GM20000 (cell line): ENCODE measurements at regions not wholly inside any gene's neighbourhood (a gene's known extent, or its start where the extent isn't known, plus 50 kb on each side); places are given as distances from the start of the nearest gene placed in this dataset.
"Not testable (repeated sequence)": the region's sequence is repeated elsewhere in the genome, so short reads cannot be mapped to it uniquely, and the experiment has no call there.

Experiments
- DNase-seq: peaks from one replicate; pipeline ENCODE4 v3.0.0; 2012; ENCODE audit warnings: low spot score
- CTCF ChIP-seq: IDR thresholded peaks from 2 replicates; pipeline ENCODE4 v1.5.1; 2012; ENCODE audit warnings: mild to moderate bottlenecking, control low read depth; ENCODE audit errors: extremely low read depth, missing control alignments

DNA sequence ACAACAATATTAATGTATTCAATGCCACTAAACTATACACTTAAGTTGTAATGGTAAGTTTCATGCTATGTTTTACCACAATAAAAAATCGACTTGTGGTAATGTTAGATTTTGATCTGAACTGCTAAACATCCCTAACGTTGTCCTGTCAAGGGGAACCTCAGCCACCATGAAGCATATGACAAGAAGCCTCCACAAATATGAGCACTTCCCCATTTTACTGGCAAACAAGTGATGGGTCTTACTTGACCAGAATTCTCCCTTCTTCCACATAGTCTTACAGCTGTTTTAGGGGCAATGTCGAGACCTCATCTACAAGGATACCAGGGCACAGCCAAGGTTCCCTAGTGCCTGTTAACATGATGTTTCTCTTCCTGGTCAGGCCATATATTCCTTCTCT, 124.2 kb upstream of the ABI3BP start:
- no peak for TF ChIP-seq CTCF
- DNase-seq = no peak

DNA sequence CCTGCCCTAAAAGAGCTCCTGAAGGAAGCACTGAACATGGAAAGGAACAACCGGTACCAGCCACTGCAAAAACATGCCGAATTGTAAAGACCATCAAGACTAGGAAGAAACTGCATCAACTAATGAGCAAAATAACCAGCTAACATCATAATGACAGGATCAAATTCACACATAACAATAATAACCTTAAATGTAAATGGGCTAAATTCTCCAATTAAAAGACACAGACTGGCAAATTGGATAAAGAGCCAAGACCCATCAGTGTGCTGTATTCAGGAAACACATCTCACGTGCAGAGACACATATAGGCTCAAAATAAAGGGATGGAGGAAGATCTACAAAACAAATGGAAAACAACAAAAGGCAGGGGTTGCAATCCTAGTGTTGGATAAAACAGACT, 117.1 kb upstream of the ABI3BP start:
- DNase-seq = not testable (repeated sequence)

- TF ChIP-seq CTCF = no peak
- no peak for DNase-seq
Observed at GRCh38 chr3:101104321-101104720, 111.1 kb upstream of the ABI3BP start.

GRCh38 chr3:101102678-101103296, 109.6 kb upstream of the ABI3BP start:
- DNase-seq = no peak
- no peak for TF ChIP-seq CTCF

DNA sequence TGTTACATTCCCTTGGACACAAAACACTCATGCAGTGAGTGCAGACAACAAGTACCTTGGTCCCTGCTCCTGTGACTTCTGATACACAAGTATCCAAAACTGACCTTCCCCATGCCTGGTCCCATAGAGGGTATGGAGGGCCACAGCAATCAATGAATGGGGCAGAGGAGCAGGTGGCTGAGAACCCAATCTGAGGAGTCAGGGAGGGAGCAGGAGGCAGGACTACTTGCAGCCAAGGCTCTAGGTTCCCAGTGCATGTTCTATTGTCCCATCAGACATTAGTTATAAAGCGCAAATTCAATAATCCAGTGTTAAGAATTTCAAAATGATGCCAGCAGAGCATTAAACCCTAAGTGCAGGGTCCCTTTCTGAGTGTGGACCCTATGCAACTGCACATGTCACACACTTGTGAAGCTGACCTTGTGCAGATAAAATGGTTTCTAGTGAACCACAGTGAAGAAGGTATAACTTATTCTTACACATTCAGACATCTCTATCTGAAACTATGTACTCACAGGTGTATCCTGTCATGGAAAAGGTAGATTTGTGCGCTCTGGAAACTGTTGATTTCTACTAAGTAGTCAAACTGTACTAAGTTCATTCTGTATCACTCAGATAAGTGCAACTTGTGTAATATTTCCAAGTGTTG, 107.3 kb upstream of the ABI3BP start:
- TF ChIP-seq CTCF = no peak
- DNase-seq = no peak

GRCh38 chr3:101099791-101100190, 106.6 kb upstream of the ABI3BP start:
- no peak for TF ChIP-seq CTCF
- DNase-seq = no peak

DNA sequence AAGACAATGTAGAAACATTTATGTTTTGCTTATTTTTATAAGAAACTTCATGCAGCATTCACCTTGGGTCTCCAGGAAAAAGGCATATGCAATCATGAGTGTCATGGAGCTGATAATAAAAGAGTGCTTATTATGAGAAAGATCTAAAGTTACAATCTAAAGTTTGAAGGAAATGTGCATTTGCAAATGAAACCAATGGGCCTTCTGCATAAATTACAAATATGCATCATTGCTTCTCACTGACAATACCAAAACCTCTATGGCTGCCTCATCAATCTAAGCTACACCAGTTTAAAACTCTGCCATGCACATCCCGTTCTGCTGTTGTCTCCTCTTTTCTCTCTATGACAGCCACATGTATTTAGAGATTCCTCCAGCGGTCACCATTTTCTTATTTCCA, 103.2 kb upstream of the ABI3BP start:
- TF ChIP-seq CTCF = no peak
- DNase-seq = no peak
